RWPE1 (cell line): ENCODE measurements at regions not wholly inside any gene's neighbourhood (a gene's known extent, or its start where the extent isn't known, plus 50 kb on each side); places are given as distances from the start of the nearest gene placed in this dataset.

ENCODE experiments used
- CTCF ChIA-PET: fragments of 350-600 bp; sonication (Branson Sonifier 250); formaldehyde crosslinking; extraction: SDS; loops from one replicate; lab custom pipeline; 2021; lab: Yijun Ruan, JAX
- POLR2A ChIA-PET: fragments of 400-600 bp; formaldehyde crosslinking; extraction: SDS; loops from one replicate; lab custom pipeline; 2020; ENCODE audit warnings: antibody characterized with exemption; ENCODE audit not compliant: low non-redundant PET; lab: Yijun Ruan, JAX
- DNase-seq: peaks from one replicate; pipeline ENCODE4 v3.0.0; 2012; ENCODE audit warnings: low spot score
- H3K27ac ChIP-seq: fragments of 450-650 bp; 2 replicates; pipeline ENCODE4 v1.5.1; 2017
- TF ChIP-seq, protein P1 (sequence below): fragments of 450-650 bp; conservative IDR thresholded peaks from 2 replicates; pipeline ENCODE4 v1.5.1; 2017; ENCODE audit warnings: low read depth, mild to moderate bottlenecking

DNA sequence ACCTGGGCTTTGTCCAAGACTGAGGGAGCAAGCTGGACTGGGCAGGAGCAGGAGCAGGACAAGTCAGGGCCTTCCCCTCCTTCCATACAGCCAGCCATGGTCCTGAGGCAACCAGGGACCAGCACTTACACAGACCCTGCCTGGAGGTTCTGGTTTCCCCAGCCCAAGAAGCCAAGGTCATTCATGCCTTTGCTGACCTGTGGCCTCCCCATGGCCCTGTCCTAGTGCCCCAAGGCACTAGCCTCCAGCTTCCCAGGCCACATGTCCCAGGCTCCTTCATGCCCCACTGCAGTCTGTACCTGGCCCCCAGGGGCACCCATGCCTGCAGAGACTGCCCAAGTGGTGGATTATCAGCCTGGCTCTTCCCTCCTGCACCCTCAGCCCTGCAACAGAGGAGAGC is 243.9 kb downstream of the TOMM20 start:
- H3K27ac ChIP-seq, result no peak overlapping the region
- TF ChIP-seq, protein P1, sequence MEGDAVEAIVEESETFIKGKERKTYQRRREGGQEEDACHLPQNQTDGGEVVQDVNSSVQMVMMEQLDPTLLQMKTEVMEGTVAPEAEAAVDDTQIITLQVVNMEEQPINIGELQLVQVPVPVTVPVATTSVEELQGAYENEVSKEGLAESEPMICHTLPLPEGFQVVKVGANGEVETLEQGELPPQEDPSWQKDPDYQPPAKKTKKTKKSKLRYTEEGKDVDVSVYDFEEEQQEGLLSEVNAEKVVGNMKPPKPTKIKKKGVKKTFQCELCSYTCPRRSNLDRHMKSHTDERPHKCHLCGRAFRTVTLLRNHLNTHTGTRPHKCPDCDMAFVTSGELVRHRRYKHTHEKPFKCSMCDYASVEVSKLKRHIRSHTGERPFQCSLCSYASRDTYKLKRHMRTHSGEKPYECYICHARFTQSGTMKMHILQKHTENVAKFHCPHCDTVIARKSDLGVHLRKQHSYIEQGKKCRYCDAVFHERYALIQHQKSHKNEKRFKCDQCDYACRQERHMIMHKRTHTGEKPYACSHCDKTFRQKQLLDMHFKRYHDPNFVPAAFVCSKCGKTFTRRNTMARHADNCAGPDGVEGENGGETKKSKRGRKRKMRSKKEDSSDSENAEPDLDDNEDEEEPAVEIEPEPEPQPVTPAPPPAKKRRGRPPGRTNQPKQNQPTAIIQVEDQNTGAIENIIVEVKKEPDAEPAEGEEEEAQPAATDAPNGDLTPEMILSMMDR, result no peak
- no peak for DNase-seq
- POLR2A ChIA-PET, result no interaction called here
- CTCF ChIA-PET, result no interaction called here

DNA sequence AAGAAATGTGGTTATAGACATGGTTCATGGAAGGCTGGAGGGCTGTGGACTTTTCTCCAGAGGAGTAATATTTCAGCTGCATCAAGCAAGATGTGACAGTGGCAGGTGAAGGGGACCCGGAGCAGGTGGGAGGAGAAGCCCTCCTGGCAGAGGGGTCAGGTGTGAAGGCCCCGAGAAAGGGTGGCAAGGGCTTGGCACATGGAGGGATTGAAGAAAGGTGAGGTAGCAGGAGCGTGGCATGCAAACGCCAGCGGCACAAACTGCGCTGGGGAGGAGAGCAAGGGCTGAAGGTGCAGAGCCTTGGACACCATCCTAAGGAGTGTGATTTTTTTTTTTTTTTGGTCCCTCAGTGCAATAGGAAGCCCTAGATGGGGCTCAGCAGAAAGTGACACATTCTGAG is 244.6 kb downstream of the TOMM20 start:
- POLR2A ChIA-PET, result no interaction called here
- no peak for DNase-seq
- no peak overlapping the region for H3K27ac ChIP-seq
- CTCF ChIA-PET, result interaction anchor here (0.6 kb wide), 1 partner anchor 50 kb away, joined by 4 read pairs; no protein-coding TSS in a partner anchor
- TF ChIP-seq, protein P1, result no peak

DNA sequence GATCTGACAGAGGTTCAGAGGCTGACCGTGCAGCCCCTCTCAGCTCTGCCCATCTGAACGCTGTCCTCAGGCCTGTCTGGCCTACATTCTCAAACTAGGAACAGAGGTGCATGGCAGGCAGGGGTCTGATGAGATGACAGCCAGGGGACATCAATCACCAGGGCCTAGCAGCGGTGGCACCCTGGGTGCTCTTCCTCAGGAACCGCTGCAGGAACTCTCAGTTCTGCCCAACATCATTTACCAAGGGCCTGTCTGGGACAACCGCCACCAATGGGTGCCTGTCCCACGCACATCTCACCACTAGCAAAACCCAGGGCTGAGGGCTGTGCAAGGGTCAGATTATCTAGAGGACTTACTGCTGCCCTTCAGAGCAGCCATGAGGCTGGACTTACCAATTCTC is 245.7 kb downstream of the TOMM20 start:
- ChIA-PET POLR2A (no interaction called here), CTCF (no interaction called here)
- H3K27ac ChIP-seq, result no peak overlapping the region
- no peak for DNase-seq
- TF ChIP-seq, protein P1, result no peak

DNA sequence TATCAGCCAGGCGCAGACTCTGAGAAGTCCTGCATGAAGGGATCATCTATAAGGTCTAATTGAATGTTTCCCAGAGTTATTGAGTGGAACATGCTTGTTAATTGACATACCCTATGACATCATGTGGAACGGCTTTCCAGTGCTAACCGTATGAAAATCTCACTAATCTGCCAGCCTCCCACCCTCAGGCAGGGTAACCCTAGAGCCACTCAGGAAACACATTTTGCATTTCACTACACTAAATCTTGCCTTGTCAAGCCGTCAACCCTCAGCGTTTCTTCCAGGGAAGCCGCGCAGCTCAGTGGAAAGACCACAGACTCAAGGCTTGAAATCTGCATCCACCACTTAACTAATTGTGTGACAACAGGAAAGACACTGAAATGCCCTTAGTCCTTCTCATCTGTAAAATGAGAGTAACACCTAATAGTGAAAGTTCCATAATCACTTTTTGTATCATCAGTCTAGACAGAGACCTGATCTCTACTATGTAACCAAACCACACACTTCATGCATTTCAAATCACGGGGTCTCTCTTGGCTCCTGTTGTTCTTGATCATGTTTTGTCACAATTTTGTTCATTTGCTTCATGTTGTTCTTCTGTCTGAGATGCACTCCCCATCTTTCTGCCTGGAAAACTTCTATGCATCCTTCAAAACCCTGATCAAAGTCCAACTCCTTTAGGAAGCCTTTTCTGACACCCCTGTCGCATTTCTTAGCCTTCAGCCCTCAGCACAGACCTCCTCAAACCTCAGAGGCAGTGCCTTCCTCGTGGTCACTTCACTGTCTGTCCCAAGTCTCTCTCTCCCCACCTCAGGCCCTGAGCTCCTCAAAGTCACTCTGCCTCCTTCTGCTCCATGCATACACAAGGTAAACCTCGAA is 246.5 kb downstream of the TOMM20 start:
- no peak overlapping the region for H3K27ac ChIP-seq
- POLR2A ChIA-PET, result no interaction called here
- no peak for DNase-seq
- CTCF ChIA-PET, result no interaction called here
- TF ChIP-seq, protein P1, result no peak

DNA sequence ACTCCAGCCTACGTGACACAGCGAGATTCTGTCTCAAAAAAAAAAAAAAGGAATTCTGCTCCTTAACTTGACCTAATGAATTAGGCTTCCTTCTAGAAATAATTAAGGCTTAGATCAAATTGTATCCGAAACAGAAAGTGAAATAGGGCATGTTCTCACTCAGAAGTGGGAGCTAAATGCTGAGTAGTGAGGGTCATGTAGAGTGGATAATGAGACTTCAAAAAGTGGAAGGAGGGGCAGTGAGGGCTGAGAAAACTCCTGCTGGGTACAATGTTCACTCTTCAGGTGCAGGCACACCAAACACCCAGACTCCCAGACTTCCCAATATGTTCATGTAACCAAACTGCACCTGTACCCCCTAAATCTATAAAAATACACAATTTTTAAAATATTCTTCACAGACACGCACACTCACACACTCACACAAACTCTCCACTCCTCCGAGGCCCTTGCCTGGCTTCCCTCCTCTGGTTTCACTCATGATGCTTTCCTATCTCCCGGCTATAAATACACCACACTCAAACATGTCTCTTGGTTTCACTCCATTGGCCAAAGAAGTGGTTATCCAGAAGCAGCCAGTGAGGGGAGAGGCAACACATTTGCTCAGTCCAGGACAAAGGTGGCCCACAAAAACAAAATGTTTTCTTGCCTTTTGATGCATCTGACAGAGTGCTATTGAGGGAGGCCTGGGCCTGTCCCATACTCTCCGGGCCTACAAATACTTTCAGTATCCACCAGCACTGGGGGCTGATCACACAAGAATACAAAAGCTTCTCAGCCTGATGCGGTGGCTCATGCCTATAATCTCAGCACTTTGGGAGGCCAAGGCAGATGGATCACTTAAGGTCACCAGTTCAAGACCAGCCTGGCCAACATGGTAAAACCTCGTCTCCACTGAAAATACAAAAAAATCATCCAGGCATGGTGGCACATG is 249.2 kb downstream of the TOMM20 start:
- TF ChIP-seq, protein P1, result no peak
- DNase-seq, result no peak
- H3K27ac ChIP-seq, result no peak overlapping the region
- POLR2A ChIA-PET, result no interaction called here
- CTCF ChIA-PET, result interaction anchor here (0.6 kb wide), 1 partner anchor 304 kb away, joined by 3 read pairs; no protein-coding TSS in a partner anchor

GRCh38 chr1:234878288-234878687 is 250.3 kb downstream of the TOMM20 start:
- DNase-seq, result no peak
- CTCF ChIA-PET, result no interaction called here
- POLR2A ChIA-PET, result no interaction called here
- H3K27ac ChIP-seq, result no peak overlapping the region
- TF ChIP-seq, protein P1, result no peak
